ENCODE measurements at regions not wholly inside any gene's neighbourhood (a gene's known extent, or its start where the extent isn't known, plus 50 kb on each side); places are given as distances from the start of the nearest gene placed in this dataset.

DNA sequence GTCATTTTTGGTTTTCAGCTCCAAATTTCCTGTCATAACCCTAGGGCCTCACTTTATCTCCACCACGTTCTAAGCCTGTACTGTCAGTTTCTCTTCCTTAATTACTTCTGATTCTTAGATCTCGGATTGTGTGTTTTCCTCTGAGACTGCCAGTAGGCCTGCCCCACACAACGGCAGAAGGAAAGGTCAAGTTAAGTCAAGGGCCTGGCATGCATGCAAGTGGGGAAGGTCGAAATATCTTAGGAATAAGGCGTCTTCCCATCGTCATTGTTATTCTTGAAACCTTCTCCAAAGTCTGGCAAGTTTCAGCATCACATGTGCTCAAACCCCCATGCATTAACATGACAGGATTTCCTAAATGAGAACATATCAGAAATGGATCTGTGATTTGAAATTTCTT lies 203.5 kb upstream of the TSHZ2 start:
- no peak for DNase-seq

DNA sequence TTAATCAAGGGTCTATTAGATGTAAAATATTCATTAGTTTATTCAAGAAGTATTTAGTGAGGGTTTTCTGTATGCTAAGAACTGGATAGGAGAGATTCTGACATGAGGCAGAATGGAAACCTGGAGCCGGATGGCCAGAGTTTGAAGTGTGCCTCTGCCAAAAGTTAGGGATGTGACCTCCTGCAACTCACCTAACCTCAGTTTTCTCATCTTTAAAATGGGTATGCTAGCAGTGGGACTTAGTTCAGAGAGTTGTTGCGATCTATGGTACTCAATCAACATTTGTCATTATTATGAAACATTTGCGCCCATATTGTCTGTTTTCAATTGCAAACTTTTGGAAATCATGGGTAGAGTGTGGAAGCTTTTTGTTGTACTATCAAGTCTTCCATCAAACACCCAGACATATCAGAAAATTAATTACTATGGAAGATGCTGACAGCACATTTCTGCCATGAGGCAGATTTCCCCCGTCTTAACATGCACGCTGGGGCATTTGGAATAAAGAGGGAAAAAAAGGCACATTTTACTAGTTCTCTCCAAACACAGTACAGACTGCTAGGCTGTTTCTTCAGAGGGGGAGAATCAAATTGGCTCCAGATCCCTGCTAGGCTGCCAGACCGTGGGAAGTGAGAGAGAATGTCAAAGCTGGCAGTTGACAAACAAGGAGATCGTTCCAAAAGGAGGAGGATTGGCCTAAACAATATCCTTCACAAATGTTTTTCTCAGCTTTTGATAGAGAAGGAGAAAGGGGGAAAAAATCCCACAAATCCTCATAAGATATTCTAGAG lies 205.3 kb upstream of the TSHZ2 start:
- DNase-seq, result no peak

DNA sequence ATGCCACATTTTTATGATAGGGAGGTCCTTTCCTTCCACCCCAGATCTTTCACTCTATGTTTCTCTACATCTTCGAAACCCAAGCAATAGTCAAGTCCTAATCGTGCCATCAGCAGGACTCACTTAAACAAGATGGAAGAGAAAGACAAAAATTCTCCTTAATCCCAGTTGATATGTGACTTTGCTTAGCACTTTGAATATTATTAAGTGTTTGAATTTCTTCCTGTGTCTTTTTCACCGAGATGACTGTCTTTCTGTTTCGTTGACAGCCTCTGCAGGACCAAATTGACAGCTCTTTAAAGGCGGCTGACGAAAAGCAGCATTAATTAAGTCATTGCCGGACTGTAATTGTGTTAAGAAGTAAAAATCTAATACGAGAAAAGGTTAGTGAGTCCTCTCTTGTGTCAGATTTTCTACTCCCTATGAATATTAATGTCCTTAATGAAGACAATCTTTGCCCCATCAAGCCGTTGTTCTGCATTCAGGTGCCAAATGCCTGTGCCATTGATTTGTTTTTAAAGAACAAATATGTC lies 208.8 kb upstream of the TSHZ2 start:
- DNase-seq, result no peak

DNA sequence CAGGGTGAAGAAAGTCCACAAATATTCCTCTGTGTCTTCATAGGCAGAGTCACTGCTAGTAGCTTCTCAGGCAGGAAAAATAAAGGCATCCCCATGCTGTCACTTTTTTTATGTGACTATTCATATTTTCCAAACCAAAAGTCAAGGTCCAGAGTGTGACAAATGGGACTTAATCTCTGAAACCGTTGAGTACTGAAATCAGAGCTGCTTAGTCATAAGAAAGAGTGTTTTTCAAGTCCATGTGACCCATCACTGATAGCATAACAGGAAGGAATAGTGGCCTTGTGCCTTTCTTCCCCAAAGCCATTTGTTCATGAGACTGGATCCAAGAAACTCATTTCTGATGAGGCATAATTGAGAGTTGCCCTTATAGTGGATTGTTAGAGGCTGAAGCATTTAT lies 210.3 kb upstream of the TSHZ2 start:
- DNase-seq, result no peak

DNA sequence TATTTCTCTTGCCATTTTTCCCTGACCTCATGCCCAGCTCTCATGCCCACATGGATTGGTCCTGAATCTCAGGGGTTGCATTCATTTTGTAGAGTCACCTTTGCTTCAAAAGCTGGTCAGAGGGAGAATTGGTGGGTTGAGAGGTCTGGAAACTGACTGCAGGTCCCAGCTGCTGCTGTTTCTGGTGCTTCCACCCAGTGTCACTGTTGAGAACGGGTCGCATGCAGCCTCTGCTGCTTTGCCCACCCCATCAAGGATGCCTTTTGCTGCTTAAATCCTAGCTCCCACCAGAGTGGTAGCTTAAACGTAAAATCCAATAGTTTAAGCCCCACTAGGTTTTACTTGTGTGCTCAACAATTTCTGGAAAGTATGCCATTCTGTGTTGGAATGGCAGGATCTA lies 211.4 kb upstream of the TSHZ2 start:
- no peak for DNase-seq

DNA sequence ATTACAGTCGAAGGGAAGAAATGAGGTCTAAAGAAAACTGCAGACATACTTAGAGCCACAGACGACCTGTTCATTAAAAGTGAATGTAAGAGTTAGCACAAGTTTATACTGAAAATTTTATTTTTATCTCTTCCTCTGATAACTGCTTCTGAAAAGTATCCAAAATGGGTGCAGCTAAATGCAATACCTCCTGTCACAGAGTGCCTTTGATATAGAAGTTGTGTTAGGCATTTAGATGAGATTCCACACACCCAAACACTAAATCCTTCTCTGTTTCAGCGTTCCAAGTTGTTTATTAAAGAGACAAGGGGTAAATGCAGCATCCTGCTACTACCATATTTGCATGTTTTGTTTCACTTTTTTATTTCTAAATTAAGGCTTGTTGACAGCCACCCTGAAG lies 214.7 kb upstream of the TSHZ2 start:
- no peak for DNase-seq

DNA sequence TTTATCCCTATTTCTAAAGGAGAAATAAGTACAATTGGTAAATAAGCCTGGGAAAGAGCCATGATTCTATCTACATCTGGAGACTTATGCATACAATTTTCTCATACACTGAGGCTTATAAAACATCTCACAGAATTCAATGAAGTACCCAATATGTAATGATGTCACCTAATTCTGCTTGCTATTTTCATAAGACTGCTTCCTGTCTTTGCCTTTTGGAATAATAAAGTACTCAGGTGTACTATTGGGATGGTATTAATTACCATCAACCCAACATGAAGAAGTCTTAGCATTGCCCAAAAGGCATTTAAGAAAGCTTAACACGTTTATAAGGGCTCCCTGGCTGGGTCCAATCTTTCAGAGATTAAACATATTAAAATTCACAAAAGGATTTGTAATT lies 216.4 kb upstream of the TSHZ2 start:
- no peak for DNase-seq

DNA sequence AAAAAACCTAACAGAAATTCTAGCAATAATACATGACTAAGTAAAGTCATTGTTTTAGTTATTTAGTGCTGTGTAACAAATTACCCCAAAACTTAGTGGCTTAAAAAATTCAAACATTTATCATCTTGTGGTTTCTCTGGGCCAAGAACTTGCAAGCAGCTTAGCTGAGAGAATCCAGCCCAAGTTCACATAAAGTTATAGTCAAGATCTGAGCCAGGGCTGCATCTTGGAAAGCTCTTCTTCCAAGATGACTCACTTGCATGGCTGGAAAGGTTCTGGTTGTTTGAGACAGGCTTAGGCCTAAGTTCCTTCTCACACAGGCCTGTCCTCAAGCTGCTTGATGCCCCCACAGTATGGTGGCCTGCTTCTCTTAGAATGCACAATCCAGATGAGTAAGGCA lies 217.8 kb upstream of the TSHZ2 start:
- no peak for DNase-seq

DNA sequence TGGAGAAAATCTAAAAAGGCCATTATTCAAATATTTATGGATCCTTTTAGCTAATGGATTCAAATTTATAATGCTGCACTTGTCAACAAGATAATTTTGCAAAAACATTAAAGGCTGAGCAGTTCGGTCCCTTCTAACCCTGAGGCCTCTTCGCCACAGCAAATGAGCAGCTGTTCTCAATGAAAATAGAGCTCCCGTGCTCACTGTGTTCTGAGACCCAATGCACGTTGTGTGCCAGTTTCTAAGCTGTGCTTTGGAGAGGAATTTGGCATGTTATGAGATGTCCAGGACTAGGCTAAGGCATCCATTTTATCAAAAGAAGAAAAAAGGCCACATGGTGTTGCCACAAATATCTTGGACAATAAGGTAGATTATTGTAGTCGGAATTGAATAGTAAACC lies 220.1 kb upstream of the TSHZ2 start:
- no peak for DNase-seq

DNA sequence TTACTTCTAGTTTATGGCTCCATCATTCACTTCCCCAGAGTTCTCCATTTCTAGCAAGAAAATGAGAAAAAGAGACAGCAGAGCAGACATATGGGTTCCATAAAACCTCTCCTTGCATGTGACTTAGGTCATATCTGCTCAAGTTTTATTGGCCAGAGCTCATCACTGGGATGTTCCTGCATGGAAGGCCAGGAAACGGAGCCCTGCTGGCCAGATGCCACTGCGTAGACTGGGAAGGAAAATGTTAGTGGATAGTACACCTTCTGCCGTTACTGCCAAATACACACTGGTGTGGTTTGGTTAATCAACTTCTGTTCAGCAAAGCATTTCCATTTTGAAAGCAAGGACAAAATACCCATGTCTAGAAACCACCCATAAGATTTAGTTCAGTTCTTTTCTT lies 220.6 kb upstream of the TSHZ2 start:
- DNase-seq, result no peak

DNA sequence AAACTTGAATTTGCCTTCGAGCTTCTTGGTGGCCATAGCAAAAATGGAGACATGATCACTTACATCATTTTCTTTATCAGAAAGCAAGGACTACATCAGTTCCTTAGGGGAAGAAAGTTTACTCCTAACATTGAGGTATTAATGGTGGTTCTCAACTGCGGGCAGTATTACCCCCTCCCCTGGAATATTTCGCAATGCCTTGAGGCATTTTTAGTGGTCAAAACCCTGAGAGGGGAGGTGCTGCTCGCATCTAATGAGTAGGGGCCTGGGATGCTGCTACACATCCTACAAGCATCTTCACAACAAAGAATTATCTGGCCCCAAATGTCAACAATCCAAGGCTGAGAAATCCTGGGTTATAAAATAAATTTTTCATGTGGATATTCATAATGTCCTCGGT lies 222.2 kb upstream of the TSHZ2 start:
- DNase-seq, result no peak

DNA sequence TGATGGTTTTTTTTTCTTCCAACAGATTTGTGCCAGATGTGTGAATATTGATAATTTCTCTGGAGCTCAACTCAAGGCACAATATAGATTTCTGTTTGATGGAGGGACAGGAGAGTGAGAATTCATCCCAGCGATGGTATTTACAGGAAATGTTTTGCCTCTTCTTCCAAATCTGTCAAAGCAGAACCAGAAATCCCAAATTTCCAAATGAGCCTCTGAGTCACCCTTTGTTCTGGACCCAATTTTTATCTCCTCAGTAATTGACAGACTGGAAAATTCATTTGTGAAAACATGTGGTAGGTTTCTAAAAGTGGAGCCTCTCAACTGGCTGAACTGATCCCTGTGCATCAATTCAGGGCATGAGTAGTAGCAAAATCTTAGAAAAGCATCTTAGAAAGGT lies 223.2 kb upstream of the TSHZ2 start:
- no peak for DNase-seq

DNA sequence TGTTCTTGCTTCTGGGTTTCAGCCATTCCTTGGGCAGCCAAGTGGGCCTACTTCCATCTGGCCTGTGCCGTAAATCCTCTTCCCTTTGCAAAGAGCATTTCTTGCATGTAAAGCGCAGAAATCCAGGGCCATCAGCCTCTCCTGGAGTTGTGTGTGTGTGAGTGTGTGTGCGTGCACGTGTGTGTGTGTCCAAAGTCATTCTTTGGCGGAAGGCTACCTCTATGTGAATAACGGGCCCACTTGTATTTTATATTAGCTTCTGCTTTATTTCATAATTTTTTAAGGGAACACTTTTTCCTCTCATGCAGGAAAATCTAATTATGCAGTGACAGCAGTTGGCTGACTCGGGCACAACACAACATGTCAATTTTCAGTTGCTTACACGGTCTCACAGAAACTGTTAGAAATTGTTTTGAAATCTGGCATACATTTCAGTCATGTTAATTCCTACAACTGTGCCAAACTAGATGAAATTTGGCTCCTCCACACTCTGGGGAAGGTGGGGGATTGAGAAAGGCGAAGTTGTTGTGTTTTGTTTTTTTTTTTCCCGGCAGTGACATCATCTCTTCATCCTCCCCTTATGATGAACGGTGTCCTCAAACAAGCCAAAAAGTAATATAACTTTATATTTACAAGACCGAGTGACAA lies 223.7 kb upstream of the TSHZ2 start:
- DNase-seq, result no peak

DNA sequence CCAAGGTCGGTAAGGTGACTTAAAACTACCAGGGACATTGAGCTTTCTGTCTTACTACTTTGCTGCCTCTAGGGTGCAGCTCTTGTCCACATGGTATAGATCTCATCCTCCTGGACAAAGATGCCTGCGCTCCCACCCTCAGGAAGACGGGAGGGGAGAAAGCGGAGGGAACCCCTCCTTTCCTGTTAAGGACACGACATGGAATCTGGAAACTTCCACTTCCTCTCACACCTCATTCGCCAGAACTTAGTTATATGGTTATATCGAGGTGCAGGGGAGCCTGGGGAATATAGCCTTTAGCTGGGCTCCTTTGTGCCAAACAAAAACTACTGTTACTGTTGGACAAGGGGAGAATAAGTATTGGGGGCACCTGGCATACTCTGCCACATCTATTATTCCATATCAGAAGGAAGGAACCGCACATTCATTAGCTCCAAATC lies 224.3 kb upstream of the TSHZ2 start:
- DNase-seq, result no peak

DNA sequence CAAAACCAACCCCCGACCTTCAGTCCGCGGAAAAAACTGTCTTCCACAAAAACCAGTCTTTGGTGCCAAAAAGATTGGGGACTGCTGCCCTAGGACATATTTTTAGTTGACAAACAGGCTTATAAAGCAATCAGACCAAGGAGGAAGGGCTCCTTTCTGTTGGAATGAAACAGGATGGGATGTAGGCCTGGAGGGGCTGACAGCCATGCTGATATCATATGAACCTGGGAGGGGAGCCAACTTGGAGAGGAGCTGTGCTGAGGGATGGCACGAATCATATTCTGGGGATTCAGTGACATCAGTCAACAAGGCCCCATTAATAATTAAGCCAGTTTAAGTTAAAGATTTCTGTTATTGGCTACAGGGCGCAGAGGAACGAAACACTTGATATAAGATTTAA lies 225.4 kb upstream of the TSHZ2 start:
- no peak for DNase-seq

DNA sequence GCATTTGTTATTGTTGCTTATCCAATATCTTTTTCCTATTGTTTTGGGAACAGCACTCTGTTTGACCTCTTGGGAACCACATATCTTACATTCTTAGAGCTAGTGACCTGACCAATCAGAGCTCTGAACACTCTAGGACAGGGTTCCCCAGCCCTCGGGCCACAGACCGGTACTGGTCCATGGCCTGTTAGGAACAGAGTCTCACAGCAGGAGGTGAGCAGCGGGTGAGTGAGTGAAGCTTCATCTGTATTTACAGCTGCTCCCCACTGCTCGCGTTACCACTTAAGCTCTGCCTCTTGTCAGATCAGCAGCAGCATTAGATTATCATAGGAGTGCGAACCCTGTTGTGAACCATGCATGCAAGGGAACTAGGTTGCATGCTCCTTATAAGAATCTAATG lies 226.0 kb upstream of the TSHZ2 start:
- DNase-seq, result no peak

DNA sequence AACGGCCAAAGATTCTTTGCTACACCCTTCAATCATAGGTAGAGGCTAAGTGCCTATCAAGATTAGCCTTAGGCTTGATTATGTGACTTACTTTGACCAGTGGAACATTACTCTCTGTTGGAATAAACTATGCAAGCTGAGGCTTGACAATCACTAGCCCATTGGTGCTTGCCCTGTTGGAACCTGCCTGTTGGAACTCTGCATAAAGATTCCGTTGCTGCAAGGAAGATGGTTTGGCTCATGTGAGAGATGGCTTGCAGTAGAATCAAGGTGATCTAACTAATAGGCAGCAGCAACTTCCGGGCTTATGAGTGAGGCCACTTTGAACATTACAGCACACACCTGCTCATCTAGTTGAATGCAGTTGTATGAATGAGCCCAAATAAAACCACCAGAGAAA lies 227.7 kb upstream of the TSHZ2 start:
- no peak for DNase-seq

DNA sequence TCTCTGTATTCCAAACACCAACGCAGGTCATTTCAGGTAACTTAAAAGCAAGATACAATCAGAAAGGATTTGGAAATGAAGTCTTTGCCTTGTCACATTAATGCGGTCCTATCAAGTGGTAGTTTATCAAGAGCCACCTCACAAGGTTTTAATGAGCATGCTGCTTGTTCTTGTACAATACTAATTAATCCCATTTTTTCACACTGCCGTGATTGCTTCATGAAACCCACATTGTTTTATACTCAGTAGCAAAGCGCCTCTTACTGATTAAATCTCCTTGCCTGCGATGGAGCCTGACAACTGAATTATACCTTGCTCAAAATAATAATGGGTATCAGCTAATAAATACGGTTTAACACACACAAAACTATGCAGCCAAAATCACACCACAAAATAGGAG lies 234.1 kb upstream of the TSHZ2 start:
- DNase-seq, result no peak

DNA sequence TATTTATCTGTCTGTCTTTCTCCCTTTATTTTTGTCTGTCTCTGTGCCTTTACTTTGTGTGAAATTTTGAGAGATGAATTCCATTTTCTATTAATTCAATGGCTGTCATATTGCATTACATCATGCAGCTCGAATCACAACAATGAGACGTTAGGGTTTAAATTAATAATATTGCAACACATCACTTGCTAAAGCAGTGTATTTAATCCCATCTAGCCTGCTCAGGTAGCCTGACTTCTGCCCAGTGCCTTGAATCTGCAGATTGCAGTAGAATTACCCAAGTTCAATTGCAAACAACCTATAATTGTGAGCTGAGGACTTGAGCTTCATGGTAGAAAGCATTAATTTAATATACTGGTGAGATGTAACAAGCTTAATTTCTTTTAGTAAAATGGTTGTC lies 235.7 kb upstream of the TSHZ2 start:
- no peak for DNase-seq

DNA sequence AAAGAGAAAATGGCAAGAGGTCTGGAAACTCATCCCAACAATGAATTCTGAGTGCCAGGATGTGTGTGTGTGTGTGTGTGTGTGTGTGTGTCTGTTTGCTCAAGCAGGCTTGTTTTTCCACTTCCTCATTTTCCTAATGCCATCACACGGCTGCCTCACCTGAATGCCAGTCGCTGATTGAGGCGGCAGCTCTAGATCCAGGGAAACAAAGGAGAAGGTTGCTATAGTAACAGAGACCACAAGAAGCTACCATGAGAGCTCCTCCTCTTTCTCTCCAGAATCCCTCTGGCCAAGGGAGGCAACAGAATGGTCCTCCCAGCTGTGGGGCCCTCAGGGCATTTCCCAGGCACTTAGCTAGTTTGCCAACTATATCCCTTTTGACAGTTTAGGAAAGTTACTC lies 241.1 kb upstream of the TSHZ2 start:
- DNase-seq, result no peak

DNA sequence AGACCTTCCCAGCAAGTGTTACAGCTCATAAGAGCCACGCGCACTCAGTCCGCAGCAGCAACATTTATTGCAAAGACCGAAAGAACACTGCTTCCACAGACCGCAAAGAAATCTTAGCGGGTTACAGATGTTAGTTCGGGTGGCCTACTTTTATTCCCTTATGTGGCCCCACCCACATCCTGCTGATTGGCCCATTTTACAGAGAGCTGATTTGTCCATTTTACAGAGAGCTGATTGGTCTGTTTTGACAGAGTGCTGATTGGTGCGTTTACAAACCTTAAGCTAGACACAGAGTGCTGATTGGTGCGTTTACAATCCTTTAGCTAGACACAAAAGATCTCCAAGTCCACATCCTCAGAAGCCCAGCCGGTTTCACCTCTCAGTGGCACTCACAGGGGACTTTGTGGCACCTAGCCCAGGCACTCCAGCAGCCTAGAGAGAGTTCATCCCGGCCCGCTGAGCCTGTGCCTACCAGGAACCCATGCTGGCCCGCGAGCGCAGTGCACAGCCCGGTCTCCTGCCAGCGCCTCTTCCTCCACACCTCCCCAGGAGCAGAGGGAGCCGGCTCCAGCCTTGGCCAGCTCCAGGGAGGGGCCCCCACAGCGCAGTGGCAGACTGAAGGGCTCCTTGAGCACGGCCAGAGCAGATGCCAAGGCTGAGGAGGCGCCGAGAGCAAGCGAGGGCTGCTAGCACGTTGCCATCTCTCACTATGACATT lies 244.3 kb upstream of the TSHZ2 start:
- no peak for DNase-seq

DNA sequence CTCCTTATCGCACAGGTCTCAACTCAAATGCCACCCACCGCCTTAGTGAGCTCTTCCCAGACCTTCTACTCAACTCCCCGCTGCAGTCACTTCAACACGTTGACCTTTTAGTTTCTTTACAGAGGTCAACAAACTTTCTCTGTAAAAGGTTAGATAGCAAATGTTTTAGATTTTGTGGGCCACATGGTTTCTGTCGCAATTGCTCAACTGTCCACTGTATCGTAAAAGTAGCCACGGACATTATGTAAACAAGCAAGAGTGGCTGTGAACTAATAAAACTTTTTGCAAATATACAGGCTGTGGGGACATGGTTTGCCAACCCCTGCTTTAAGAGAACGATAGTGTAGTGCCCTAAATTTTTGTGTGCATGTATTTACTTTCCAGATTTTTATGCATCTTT lies 247.6 kb upstream of the TSHZ2 start:
- DNase-seq, result no peak

DNA sequence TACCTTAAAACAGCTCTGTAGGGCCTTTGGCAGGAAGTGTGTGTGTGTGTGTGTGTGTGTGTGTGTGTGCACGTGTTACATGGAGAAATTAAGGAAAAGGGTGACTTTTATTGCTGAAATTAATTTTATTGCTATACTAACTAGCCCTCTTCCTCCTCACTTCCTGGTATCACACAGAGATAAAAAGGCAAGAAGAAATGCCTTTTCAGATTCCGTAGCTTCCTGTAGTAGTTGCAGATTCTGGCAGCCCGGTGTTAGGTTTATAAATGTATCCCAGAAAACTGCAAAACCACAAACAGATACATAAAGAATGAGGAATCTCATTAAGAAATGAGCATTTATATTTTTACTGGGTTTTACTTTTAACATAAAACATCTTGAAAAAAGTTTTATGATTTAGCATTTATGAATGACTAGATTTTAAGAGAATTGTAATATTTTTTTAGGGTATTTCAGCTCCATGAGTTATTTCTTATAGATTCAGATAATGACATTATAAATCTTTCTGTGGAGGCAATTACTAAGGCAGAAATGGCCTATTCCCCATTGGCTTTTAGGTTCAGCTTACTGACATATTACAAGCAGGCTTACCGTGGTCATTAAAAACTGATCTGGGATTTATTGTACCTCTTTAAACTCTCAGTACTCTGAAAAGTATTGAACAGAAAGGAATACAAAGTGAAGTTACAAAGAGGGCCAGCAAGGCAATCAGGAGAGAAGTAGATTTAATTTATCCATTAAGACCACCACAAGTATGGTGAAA lies 249.1 kb upstream of the TSHZ2 start:
- no peak for DNase-seq

All from 8988T (cell line).